ENCODE measurements at regions not wholly inside any gene's neighbourhood (a gene's known extent, or its start where the extent isn't known, plus 50 kb on each side); places are given as distances from the start of the nearest gene placed in this dataset.

DNA sequence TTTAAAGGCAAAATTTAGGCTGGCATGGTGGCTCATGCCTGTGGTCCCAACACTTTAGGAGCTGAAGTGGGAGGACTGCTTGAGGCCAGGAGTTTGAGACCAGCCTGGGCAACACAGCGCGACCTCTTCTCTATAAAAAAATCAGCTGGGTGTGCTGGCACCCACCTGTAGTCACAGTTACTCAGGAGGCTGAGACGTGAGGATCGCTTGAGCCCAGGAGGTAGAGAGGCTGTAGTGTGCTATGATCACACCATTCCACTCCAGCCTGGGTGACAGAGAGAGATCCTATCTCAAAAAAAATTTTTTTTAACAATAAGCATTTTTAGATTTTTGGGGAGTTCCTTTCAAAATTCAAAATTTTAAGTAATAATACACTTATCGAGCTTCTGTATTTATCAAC lies 63.3 kb downstream of the SPATA31C2 start:
- H3K27ac ChIP-seq = no peak overlapping the region
- TF ChIP-seq, protein P1, sequence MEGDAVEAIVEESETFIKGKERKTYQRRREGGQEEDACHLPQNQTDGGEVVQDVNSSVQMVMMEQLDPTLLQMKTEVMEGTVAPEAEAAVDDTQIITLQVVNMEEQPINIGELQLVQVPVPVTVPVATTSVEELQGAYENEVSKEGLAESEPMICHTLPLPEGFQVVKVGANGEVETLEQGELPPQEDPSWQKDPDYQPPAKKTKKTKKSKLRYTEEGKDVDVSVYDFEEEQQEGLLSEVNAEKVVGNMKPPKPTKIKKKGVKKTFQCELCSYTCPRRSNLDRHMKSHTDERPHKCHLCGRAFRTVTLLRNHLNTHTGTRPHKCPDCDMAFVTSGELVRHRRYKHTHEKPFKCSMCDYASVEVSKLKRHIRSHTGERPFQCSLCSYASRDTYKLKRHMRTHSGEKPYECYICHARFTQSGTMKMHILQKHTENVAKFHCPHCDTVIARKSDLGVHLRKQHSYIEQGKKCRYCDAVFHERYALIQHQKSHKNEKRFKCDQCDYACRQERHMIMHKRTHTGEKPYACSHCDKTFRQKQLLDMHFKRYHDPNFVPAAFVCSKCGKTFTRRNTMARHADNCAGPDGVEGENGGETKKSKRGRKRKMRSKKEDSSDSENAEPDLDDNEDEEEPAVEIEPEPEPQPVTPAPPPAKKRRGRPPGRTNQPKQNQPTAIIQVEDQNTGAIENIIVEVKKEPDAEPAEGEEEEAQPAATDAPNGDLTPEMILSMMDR (IDR thresholded peaks at IDR 0.05) = no peak
- no peak for TF ChIP-seq POLR2A (IDR thresholded peaks at IDR 0.05)
- no peaks in the 10 kb centered on the region for H3K9me3 ChIP-seq
- 96% methylated on average over 5 of the region's 5 CpGs for WGBS, 2 donors
- H3K36me3 ChIP-seq (replicated peaks in 1 of 2; ENCODE audit: insufficient read depth in 1 of 2, low read depth in 2 of 2) = no peaks in the 10 kb centered on the region
- DNase-seq (no peak), ATAC-seq (no peak)
- H3K4me3 ChIP-seq = no peak overlapping the region
- intact Hi-C loops (cut with DNase I) = no loop called here
- H3K4me1 ChIP-seq = peaks cover 23% of the 10 kb centered on the region
- H3K27me3 ChIP-seq = no peaks in the 10 kb centered on the region

DNA sequence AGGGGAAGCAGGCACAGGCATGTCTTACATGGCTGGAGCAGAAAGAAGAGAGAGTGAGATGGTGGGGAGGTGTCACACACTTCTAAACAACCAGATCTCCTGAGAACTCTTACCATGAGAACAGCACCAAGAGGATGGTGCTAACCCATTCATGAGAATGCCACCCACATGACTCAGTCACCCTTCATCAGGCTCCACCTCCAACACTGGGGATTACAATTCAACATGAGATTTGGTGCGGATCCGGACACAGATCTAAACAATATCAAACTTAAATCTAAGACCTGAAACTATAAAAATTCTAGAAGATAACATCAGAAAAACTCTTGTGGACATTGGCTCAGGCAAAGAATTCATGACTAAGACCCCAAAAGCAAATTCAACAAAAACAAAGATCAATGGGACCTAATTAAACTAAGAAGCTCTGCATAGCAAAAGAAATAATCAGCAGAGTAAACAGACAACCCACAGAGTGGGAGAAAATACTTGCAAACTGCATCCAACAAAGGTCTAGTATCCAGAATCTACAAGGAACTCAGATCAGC lies 65.4 kb downstream of the SPATA31C2 start:
- no peak for TF ChIP-seq POLR2A (IDR thresholded peaks at IDR 0.05)
- TF ChIP-seq, protein P1 (IDR thresholded peaks at IDR 0.05) = no peak
- Histone ChIP-seq H3K27me3 (no peaks in the 10 kb centered on the region), H3K9me3 (no peaks in the 10 kb centered on the region), H3K27ac (no peak overlapping the region), H3K4me3 (no peak overlapping the region), H3K4me1 (peaks cover 23% of the 10 kb centered on the region), H3K36me3 (replicated peaks in 1 of 2; ENCODE audit: insufficient read depth in 1 of 2, low read depth in 2 of 2) (no peaks in the 10 kb centered on the region)
- ATAC-seq (no peak), DNase-seq (no peak)
- WGBS, 2 donors = 94 to 97% methylated on average over 2 of the region's 2 CpGs
- intact Hi-C loops (cut with DNase I) = no loop called here

DNA sequence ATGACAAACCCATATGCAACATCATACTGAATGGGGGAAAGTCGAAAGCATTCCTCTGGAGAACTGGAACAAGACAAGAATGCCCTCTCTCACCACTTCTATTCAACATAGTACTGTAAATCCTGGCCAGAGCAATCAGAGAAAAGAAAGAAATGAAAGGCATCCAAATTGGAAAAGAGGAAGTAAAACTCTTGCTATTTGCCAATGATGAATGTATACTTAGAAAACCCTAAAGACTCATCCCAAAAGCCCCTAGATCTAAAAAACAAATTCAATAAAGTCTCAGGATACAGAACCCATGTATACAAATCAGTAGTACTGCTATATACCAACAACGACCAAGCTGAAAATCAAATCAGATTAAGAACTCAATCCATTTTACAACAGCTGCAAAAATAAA lies 66.9 kb downstream of the SPATA31C2 start:
- ATAC-seq (no peak), DNase-seq (no peak)
- Histone ChIP-seq H3K4me1 (peaks cover 10% of the 10 kb centered on the region), H3K4me3 (no peak overlapping the region), H3K36me3 (replicated peaks in 1 of 2; ENCODE audit: insufficient read depth in 1 of 2, low read depth in 2 of 2) (no peaks in the 10 kb centered on the region), H3K27me3 (no peaks in the 10 kb centered on the region), H3K27ac (no peak overlapping the region), H3K9me3 (no peaks in the 10 kb centered on the region)
- intact Hi-C loops (cut with DNase I) = no loop called here
- TF ChIP-seq POLR2A (IDR thresholded peaks at IDR 0.05) = no peak
- WGBS, 2 donors = 79 to 84% methylated on average over 2 of the region's 2 CpGs

DNA sequence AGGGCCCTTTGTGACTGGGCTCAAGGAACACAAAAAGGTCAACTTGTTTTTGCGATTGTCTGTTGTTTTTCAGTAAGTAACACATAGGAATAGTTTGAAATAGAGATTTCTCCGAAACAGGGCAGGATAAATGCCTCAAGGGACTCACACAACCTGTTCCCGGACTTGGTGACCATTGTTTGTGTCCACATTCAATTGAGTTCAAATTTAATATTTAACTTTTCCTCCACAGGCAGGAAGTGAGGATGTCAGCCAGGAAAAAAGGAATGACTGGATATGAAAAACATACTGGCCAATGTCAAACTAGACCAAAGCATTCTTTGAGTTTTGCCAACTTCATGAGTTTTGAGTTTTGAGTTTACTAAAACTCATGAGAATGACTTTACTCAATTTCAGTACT lies 72.7 kb downstream of the SPATA31C2 start:
- intact Hi-C loops (cut with DNase I) = no loop called here
- 38 to 42% methylated on average over 3 of the region's 3 CpGs for WGBS, 2 donors
- Histone ChIP-seq H3K4me1 (peaks cover 11% of the 10 kb centered on the region), H3K4me3 (no peak overlapping the region), H3K27ac (peak overlapping the region; percentile 39 to 84 (median 54)), H3K27me3 (no peaks in the 10 kb centered on the region), H3K36me3 (replicated peaks in 1 of 2; ENCODE audit: insufficient read depth in 1 of 2, low read depth in 2 of 2) (no peaks in the 10 kb centered on the region), H3K9me3 (no peaks in the 10 kb centered on the region)
- peak in 3 of 4 donors; percentile 30 to 56 (median 47) for DNase-seq
- ATAC-seq = peak; percentile 76
- TF ChIP-seq POLR2A (IDR thresholded peaks at IDR 0.05) = no peak
- TF ChIP-seq, protein P1 (IDR thresholded peaks at IDR 0.05) = no peak

DNA sequence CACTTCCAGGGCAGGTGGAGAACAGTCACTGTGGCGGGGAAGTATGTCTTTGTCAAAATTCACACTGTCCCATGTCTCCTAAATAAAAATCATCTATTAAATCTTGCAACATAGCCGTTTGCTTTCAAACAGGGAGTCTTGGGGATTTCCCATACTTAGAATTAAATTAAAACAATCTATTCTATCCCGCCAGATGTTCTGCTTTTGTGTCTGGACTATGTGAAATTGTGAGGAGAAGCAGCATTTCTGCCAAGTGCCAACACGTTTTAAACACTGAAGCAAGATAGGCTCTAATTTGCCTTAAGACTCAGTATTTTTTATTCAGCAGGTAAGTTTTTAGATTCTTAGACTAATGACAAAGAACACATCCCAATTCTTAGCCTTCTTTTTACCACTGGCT lies 73.7 kb downstream of the SPATA31C2 start:
- H3K27ac ChIP-seq = peak overlapping the region in 1 of 4 donors; percentile 84
- ATAC-seq (no peak), DNase-seq (no peak)
- WGBS, 2 donors = 56 to 60% methylated on average over 4 of the region's 4 CpGs
- no peaks in the 10 kb centered on the region for H3K36me3 ChIP-seq (replicated peaks in 1 of 2; ENCODE audit: insufficient read depth in 1 of 2, low read depth in 2 of 2)
- H3K27me3 ChIP-seq = no peaks in the 10 kb centered on the region
- intact Hi-C loops (cut with DNase I) = no loop called here
- H3K4me3 ChIP-seq = no peak overlapping the region
- H3K4me1 ChIP-seq = peaks cover 11% of the 10 kb centered on the region
- no peaks in the 10 kb centered on the region for H3K9me3 ChIP-seq
- TF ChIP-seq POLR2A (IDR thresholded peaks at IDR 0.05) = no peak
- TF ChIP-seq, protein P1 (IDR thresholded peaks at IDR 0.05) = no peak
